K562 (cell line): ENCODE measurements at regions not wholly inside any gene's neighbourhood (a gene's known extent, or its start where the extent isn't known, plus 50 kb on each side); places are given as distances from the start of the nearest gene placed in this dataset.

Experiments used
- ATAC-seq: fragments of 200-7000 bp; cut with Tn5 transposase; 3 replicates; pipeline ENCODE4 v1.9.1; 2020; ENCODE audit warnings: moderate library complexity
- BruUV-seq: library from RNA; stranded (reverse); fragments of 400-500 nt; replicated peaks from 2 replicates; lab custom pipeline; 2021; lab: Mats Ljungman, UMichigan
- CTCF ChIA-PET: fragments of 300-600 bp; formaldehyde crosslinking; extraction: SDS; loops from one replicate; lab custom pipeline; 2021; ENCODE audit warnings: low intra/inter-chr PET ratio; lab: Yijun Ruan, JAX
- POLR2A ChIA-PET: fragments of 300-600, 350-650 bp; sonication (Branson Sonifier 250); formaldehyde crosslinking; extraction: SDS; loops from one replicate; lab custom pipeline; 2021; ENCODE audit warnings: antibody characterized with exemption, inconsistent platforms; lab: Yijun Ruan, JAX
- DNase-seq, 4 experiments: peaks; one replicate each; pipeline versions ENCODE4 v3.0.0 to v3.0.0-alpha.2; 2011 to 2018; ENCODE audit warnings: low spot score in 3 of 4, mixed read lengths in 3 of 4; ENCODE audit errors: extremely low read depth in 1 of 4
- FAIRE-seq: peaks from 2 replicates; lab custom pipeline; 2011; peaks lifted over from hg19 to GRCh38; lab: Jason Lieb, UNC
- H2AFZ ChIP-seq: 2 replicates; pipeline ENCODE4 v1.6.0; 2011; ENCODE audit warnings: low read depth, low read length, control low read depth, inconsistent platforms
- H3K27ac ChIP-seq: fragments of 200-600 bp; 3 replicates; pipeline ENCODE4 v1.8.0; 2011; ENCODE audit warnings: low read depth, mild to moderate bottlenecking, control low read depth, inconsistent platforms, low read length, moderate library complexity, mixed read lengths; ENCODE audit errors: extremely low read depth
- H3K27me3 ChIP-seq, 2 experiments: fragments of 300-600 bp in 1 of 2; 2 replicates in 1 of 2; 3 replicates in 1 of 2; pipeline versions ENCODE4 v1.6.0 to v1.8.0; 2011; ENCODE audit warnings: inconsistent platforms in 2 of 2, low read length in 2 of 2, mild to moderate bottlenecking in 1 of 2, mixed read lengths in 1 of 2, moderate library complexity in 1 of 2; ENCODE audit not compliant: control insufficient read depth in 2 of 2, insufficient read depth in 2 of 2
- H3K36me3 ChIP-seq: fragments of 300-600 bp; 3 replicates; pipeline ENCODE4 v1.8.0; 2011; ENCODE audit warnings: mild to moderate bottlenecking, low read length, inconsistent platforms; ENCODE audit not compliant: control insufficient read depth, insufficient read depth
- H3K4me1 ChIP-seq, 2 experiments: fragments of 200-600 bp in 1 of 2; replicated peaks in 1 of 2; 2 replicates in 1 of 2; 3 replicates in 1 of 2; pipeline versions ENCODE4 v1.5.1 to v1.8.0; 2011; ENCODE audit warnings: inconsistent platforms in 2 of 2, low read length in 2 of 2, mild to moderate bottlenecking in 1 of 2, mixed read lengths in 1 of 2, moderate library complexity in 1 of 2; ENCODE audit not compliant: control insufficient read depth in 2 of 2, insufficient read depth in 2 of 2
- H3K4me2 ChIP-seq: 2 replicates; pipeline ENCODE4 v1.6.1; 2011; ENCODE audit warnings: low read length, control low read depth, inconsistent platforms, mixed read lengths; ENCODE audit not compliant: insufficient read depth
- H3K4me3 ChIP-seq: fragments of 200-600 bp; sonication (generic), shearing (Covaris generic); 2 replicates; pipeline ENCODE4 v1.5.1; 2016; ENCODE audit warnings: control low read depth, inconsistent platforms
- H3K79me2 ChIP-seq: fragments of 200-600 bp; 3 replicates; pipeline ENCODE4 v1.8.0; 2011; ENCODE audit warnings: low read length, inconsistent platforms; ENCODE audit not compliant: control insufficient read depth, insufficient read depth
- H3K9ac ChIP-seq, 2 experiments: 2 replicates each; pipeline versions ENCODE4 v1.6.0 to v1.6.1; 2011; ENCODE audit warnings: low read depth in 2 of 2, low read length in 2 of 2, control low read depth in 1 of 2, inconsistent platforms in 1 of 2, mild to moderate bottlenecking in 1 of 2, mixed read lengths in 1 of 2; ENCODE audit not compliant: insufficient read depth in 1 of 2
- H3K9me1 ChIP-seq: one replicate; pipeline ENCODE4 v1.6.0; 2011; ENCODE audit warnings: inconsistent platforms, mild to moderate bottlenecking, low read length, moderate library complexity; ENCODE audit not compliant: control insufficient read depth, insufficient read depth
- H3K9me3 ChIP-seq: replicated peaks from 2 replicates; pipeline ENCODE4 v1.5.1; 2011; ENCODE audit warnings: low read depth, low read length, inconsistent platforms; ENCODE audit not compliant: control insufficient read depth, insufficient read depth
- H4K20me1 ChIP-seq: replicated peaks from 2 replicates; pipeline ENCODE4 v1.6.1; 2011; ENCODE audit warnings: low read length, inconsistent platforms, mixed read lengths; ENCODE audit not compliant: control insufficient read depth, insufficient read depth
- CBX3 ChIP-seq, 2 experiments: IDR thresholded peaks; 1 replicate in 1 of 2; 2 replicates in 1 of 2; pipeline ENCODE4 v1.6.1; 2012; ENCODE audit warnings: inconsistent platforms in 2 of 2, low read length in 2 of 2, borderline replicate concordance in 1 of 2, control low read depth in 1 of 2
- NFXL1 ChIP-seq: fragments of 450-650 bp; formaldehyde crosslinking; IDR thresholded peaks from 2 replicates; pipeline ENCODE4 v1.4.0; 2021; ENCODE audit warnings: mild to moderate bottlenecking
- PPARD ChIP-seq: fragments of 250-450 bp; sonication (Bioruptor Pico); IDR thresholded peaks from 2 replicates; pipeline ENCODE4 v1.8.0; 2022; ENCODE audit warnings: inconsistent platforms, mild to moderate bottlenecking, moderate library complexity
- RBM34 ChIP-seq: fragments of 200-400 bp; formaldehyde crosslinking; IDR thresholded peaks from 2 replicates; pipeline ENCODE4 v1.6.1; 2018; ENCODE audit warnings: low read length, borderline replicate concordance; ENCODE audit not compliant: insufficient read depth
- SAP30 ChIP-seq: fragments of 200-600 bp; sonication (generic); IDR thresholded peaks from 2 replicates; pipeline ENCODE4 v1.6.1; 2012; ENCODE audit warnings: borderline replicate concordance, low read depth, mild to moderate bottlenecking, moderate library complexity, low read length, control low read depth, inconsistent platforms; ENCODE audit not compliant: insufficient read depth, poor library complexity, severe bottlenecking
- STAT5A ChIP-seq: IDR thresholded peaks from 2 replicates; pipeline ENCODE4 v1.6.1; 2012; ENCODE audit warnings: low read length, inconsistent platforms, borderline replicate concordance
- TEAD2 ChIP-seq: fragments of 450-650 bp; IDR thresholded peaks from 2 replicates; pipeline ENCODE4 v1.6.1; 2016; ENCODE audit warnings: missing genetic modification characterization, control low read depth, missing compliant biosample characterization
- ZNF354B ChIP-seq: fragments of 250-450 bp; sonication (Bioruptor Pico); IDR thresholded peaks from 2 replicates; pipeline ENCODE4 v1.4.0; 2020
- ZNF445 ChIP-seq: fragments of 250-450 bp; sonication (Bioruptor Pico); IDR thresholded peaks from 2 replicates; pipeline ENCODE4 v1.4.0; 2020; ENCODE audit warnings: low read depth, mild to moderate bottlenecking, moderate library complexity
- WGBS: fragments of 100-300 bp; shearing (Covaris generic); methylation state at CpG from one replicate; pipeline ENCODE4 v1.1.6; 2016; ENCODE audit warnings: low coverage, mixed read lengths; ENCODE audit not compliant: insufficient coverage; ENCODE audit errors: missing lambda C conversion rate; 5-methylcytosine and 5-hydroxymethylcytosine counted together
- in situ Hi-C: fragments of 300-500 bp; cut with MboI; formaldehyde crosslinking; loops from 4 replicates; pipeline ENCODE4 v1.15.0; 2018; ENCODE audit warnings: inconsistent platforms, mixed read lengths
- intact Hi-C: fragments of 100-400 bp; cut with micrococcal nuclease; formaldehyde crosslinking; loops from 2 replicates; pipeline ENCODE4 v1.14.2; 2022
- TF ChIP-seq, protein P1 (sequence below): fragments of 450-650 bp; IDR thresholded peaks from 2 replicates; pipeline ENCODE4 v1.6.1; 2016; ENCODE audit warnings: missing biosample characterization, missing genetic modification characterization
- TF ChIP-seq, protein P2 (sequence below), 2 experiments: IDR thresholded peaks; 2 replicates each; pipeline ENCODE4 v1.6.1; 2011; ENCODE audit warnings: borderline replicate concordance in 1 of 2, control low read depth in 1 of 2, low read depth in 1 of 2, low read length in 1 of 2, mild to moderate bottlenecking in 1 of 2, mixed read lengths in 1 of 2, moderate library complexity in 1 of 2; ENCODE audit not compliant: insufficient read depth in 1 of 2, insufficient read length in 1 of 2, poor library complexity in 1 of 2, severe bottlenecking in 1 of 2; ENCODE audit errors: extremely low read depth in 1 of 2
- TF ChIP-seq, protein P3 (sequence below): fragments of 200-800 bp; sonication (Bioruptor generic); IDR thresholded peaks from 2 replicates; pipeline ENCODE4 v1.6.1; 2016; ENCODE audit warnings: missing genetic modification characterization, missing compliant biosample characterization
- TF ChIP-seq, protein P4 (sequence below): fragments of 250-450 bp; sonication (Bioruptor Pico); IDR thresholded peaks from 2 replicates; pipeline ENCODE4 v1.8.0; 2022; ENCODE audit warnings: inconsistent platforms, mild to moderate bottlenecking, moderate library complexity, borderline replicate concordance

DNA sequence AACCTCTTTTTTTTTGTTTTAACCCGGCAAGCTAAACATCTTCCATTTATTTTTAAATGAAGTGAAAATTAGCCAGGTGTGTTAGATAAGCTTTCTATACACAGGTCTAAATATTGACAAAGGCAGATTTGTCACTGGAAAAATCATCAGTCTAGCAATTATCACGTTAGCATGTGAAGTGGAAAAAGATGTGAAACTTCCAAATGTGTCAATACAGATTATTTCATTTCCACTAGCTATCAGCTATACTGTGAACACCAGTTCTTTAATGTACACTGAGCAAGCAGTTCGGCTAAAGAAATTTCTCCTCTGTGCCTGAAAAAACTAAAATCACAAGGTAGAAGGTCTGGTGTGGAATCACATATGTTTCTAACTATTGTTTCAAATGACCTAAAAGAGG, 96.6 kb upstream of the G2E3 start:
- Histone ChIP-seq H3K79me2 (no peaks in the 10 kb centered on the region), H3K27me3 (no peaks in the 10 kb centered on the region), H3K9me3 (no peaks in the 10 kb centered on the region), H3K9me1 (no peaks in the 10 kb centered on the region), H3K4me2 (no peak overlapping the region), H3K4me1 (no peaks in the 10 kb centered on the region), H4K20me1 (no peaks in the 10 kb centered on the region), H3K4me3 (no peak overlapping the region), H2AFZ (no peak overlapping the region), H3K36me3 (no peaks in the 10 kb centered on the region; the same call in 2 of the 3 replicates), H3K27ac (no peak overlapping the region), H3K9ac (no peak overlapping the region)
- intact Hi-C loops: no loop called here
- DNase-seq: no peak
- ATAC-seq: no peak
- ChIA-PET CTCF (no interaction called here), POLR2A (interaction anchor here (1.4 kb wide), 1 partner anchor 8 kb away, joined by 3 read pairs; no protein-coding TSS in a partner anchor)
- WGBS: 40% methylated on average over 3 of the region's 3 CpGs
- BruUV-seq: no TSS peak
- FAIRE-seq: no peak
- in situ Hi-C loops: no loop called here
- no peak for TF ChIP-seq TEAD2 (tag)
- TF ChIP-seq, protein P1, sequence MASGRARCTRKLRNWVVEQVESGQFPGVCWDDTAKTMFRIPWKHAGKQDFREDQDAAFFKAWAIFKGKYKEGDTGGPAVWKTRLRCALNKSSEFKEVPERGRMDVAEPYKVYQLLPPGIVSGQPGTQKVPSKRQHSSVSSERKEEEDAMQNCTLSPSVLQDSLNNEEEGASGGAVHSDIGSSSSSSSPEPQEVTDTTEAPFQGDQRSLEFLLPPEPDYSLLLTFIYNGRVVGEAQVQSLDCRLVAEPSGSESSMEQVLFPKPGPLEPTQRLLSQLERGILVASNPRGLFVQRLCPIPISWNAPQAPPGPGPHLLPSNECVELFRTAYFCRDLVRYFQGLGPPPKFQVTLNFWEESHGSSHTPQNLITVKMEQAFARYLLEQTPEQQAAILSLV: no peak
- no peak for TF ChIP-seq NFXL1
- TF ChIP-seq SAP30: no peak
- TF ChIP-seq PPARD (CRISPR knock-in tag): no peak
- no peak for TF ChIP-seq RBM34
- TF ChIP-seq, protein P2, sequence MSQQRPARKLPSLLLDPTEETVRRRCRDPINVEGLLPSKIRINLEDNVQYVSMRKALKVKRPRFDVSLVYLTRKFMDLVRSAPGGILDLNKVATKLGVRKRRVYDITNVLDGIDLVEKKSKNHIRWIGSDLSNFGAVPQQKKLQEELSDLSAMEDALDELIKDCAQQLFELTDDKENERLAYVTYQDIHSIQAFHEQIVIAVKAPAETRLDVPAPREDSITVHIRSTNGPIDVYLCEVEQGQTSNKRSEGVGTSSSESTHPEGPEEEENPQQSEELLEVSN (IDR thresholded peaks at IDR 0.05; ENCODE audit: borderline replicate concordance in 1 of 2, extremely low read depth in 1 of 2, insufficient read depth in 1 of 2, insufficient read length in 1 of 2, low read depth in 1 of 2, low read length in 1 of 2, poor library complexity in 1 of 2, severe bottlenecking in 1 of 2): no peak
- TF ChIP-seq, protein P3, sequence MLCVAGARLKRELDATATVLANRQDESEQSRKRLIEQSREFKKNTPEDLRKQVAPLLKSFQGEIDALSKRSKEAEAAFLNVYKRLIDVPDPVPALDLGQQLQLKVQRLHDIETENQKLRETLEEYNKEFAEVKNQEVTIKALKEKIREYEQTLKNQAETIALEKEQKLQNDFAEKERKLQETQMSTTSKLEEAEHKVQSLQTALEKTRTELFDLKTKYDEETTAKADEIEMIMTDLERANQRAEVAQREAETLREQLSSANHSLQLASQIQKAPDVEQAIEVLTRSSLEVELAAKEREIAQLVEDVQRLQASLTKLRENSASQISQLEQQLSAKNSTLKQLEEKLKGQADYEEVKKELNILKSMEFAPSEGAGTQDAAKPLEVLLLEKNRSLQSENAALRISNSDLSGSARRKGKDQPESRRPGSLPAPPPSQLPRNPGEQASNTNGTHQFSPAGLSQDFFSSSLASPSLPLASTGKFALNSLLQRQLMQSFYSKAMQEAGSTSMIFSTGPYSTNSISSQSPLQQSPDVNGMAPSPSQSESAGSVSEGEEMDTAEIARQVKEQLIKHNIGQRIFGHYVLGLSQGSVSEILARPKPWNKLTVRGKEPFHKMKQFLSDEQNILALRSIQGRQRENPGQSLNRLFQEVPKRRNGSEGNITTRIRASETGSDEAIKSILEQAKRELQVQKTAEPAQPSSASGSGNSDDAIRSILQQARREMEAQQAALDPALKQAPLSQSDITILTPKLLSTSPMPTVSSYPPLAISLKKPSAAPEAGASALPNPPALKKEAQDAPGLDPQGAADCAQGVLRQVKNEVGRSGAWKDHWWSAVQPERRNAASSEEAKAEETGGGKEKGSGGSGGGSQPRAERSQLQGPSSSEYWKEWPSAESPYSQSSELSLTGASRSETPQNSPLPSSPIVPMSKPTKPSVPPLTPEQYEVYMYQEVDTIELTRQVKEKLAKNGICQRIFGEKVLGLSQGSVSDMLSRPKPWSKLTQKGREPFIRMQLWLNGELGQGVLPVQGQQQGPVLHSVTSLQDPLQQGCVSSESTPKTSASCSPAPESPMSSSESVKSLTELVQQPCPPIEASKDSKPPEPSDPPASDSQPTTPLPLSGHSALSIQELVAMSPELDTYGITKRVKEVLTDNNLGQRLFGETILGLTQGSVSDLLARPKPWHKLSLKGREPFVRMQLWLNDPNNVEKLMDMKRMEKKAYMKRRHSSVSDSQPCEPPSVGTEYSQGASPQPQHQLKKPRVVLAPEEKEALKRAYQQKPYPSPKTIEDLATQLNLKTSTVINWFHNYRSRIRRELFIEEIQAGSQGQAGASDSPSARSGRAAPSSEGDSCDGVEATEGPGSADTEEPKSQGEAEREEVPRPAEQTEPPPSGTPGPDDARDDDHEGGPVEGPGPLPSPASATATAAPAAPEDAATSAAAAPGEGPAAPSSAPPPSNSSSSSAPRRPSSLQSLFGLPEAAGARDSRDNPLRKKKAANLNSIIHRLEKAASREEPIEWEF (CRISPR knock-in tag): no peak
- TF ChIP-seq, protein P4, sequence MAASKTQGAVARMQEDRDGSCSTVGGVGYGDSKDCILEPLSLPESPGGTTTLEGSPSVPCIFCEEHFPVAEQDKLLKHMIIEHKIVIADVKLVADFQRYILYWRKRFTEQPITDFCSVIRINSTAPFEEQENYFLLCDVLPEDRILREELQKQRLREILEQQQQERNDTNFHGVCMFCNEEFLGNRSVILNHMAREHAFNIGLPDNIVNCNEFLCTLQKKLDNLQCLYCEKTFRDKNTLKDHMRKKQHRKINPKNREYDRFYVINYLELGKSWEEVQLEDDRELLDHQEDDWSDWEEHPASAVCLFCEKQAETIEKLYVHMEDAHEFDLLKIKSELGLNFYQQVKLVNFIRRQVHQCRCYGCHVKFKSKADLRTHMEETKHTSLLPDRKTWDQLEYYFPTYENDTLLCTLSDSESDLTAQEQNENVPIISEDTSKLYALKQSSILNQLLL (CRISPR knock-in tag): no peak
- TF ChIP-seq CBX3 (IDR thresholded peaks at IDR 0.05; ENCODE audit: borderline replicate concordance in 1 of 2, low read length in 2 of 2): no peak
- TF ChIP-seq ZNF354B (CRISPR knock-in tag): no peak
- no peak for TF ChIP-seq ZNF445 (CRISPR knock-in tag)
- TF ChIP-seq STAT5A: no peak
